ENCODE measurements at regions not wholly inside any gene's neighbourhood (a gene's known extent, or its start where the extent isn't known, plus 50 kb on each side); places are given as distances from the start of the nearest gene placed in this dataset.

- no peak for TF ChIP-seq POLR2A (IDR thresholded peaks at IDR 0.05)
- no peak for TF ChIP-seq CTCF (IDR thresholded peaks at IDR 0.05 in 4 of 5, conservative IDR thresholded peaks at IDR 0.05 in 1 of 5)
Observed at GRCh38 chr1:5312293-5312674, 657.9 kb downstream of the AJAP1 start.

Measured in gastrocnemius medialis (tissue), 4 donors.